ENCODE measurements at regions not wholly inside any gene's neighbourhood (a gene's known extent, or its start where the extent isn't known, plus 50 kb on each side); places are given as distances from the start of the nearest gene placed in this dataset.

DNA sequence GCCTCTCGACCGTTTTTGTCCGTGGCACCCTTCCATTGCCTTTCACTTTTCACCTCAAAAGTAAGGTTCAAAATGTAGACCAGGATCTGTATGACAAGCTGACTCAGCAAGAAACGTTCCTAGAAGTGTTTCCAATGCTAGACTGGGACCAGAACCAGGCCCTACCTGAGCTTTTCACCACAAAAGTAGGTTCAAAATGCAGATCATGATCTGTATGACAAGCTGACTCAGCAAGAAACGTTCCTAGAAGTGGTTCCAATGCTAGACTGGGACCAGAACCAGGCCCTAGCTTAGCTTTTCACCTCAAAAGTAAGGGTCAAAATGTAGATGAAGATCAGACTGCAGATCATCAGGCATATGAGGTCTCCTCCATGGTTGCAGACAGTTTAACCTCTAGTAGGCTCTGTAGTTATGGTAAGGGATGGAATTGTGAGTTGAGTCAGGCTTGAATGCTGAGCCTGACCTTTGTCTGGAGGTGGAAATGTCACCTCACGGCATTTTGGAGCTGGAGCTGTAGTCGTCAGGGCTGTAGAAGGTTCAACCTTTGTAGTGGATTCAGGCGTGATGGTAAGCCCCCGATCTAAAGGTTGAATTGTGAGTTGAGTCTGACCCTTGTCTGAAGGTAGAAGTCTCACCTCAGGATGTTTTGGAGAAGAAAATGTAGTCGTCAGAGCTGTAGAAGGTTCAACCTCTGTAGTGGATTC, 50.2 kb upstream of the TMEM97 start:
- WGBS, 2 experiments (ENCODE audit: insufficient coverage in 1 of 2, insufficient read length in 1 of 2) = 90 to 92% methylated on average over 10 of the region's 10 CpGs
- Histone ChIP-seq H3K27ac (ENCODE audit: low read depth, low read length) (no peak overlapping the region), H3K4me1 (ENCODE audit: control insufficient read depth, insufficient read depth, low read length) (no peaks in the 10 kb centered on the region), H3K27me3 (ENCODE audit: control insufficient read depth, insufficient read depth, low read length, poor library complexity, severe bottlenecking) (no peaks in the 10 kb centered on the region), H3K9ac (ENCODE audit: extremely low read depth, low read length, poor library complexity, severe bottlenecking) (no peak overlapping the region), H3K4me3 (ENCODE audit: low read length) (no peak overlapping the region), H3K36me3 (ENCODE audit: control insufficient read depth, insufficient read depth, low read length) (no peaks in the 10 kb centered on the region), H3K9me3 (ENCODE audit: control insufficient read depth, low read length) (peaks cover 27% of the 10 kb centered on the region)
- Mint-ChIP-seq H3K36me3 (ENCODE audit: low read depth) (peaks cover 9% of the 10 kb centered on the region), H3K9me3 (peaks cover 42% of the 10 kb centered on the region), H3K4me3 (no peak overlapping the region), H3K27ac (no peak overlapping the region), H3K27me3 (ENCODE audit: insufficient read depth) (peaks cover 20% of the 10 kb centered on the region), H3K4me1 (no peaks in the 10 kb centered on the region)
- DNase-seq = peak; percentile 11
- TF ChIP-seq, protein P1, sequence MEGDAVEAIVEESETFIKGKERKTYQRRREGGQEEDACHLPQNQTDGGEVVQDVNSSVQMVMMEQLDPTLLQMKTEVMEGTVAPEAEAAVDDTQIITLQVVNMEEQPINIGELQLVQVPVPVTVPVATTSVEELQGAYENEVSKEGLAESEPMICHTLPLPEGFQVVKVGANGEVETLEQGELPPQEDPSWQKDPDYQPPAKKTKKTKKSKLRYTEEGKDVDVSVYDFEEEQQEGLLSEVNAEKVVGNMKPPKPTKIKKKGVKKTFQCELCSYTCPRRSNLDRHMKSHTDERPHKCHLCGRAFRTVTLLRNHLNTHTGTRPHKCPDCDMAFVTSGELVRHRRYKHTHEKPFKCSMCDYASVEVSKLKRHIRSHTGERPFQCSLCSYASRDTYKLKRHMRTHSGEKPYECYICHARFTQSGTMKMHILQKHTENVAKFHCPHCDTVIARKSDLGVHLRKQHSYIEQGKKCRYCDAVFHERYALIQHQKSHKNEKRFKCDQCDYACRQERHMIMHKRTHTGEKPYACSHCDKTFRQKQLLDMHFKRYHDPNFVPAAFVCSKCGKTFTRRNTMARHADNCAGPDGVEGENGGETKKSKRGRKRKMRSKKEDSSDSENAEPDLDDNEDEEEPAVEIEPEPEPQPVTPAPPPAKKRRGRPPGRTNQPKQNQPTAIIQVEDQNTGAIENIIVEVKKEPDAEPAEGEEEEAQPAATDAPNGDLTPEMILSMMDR (conservative IDR thresholded peaks at IDR 0.05) = no peak

Measured in endodermal cell (in vitro differentiated cells).